ENCODE measurements at regions not wholly inside any gene's neighbourhood (a gene's known extent, or its start where the extent isn't known, plus 50 kb on each side); places are given as distances from the start of the nearest gene placed in this dataset.

- Histone ChIP-seq H3K4me1 (ENCODE audit: insufficient read depth) (no peaks in the 10 kb centered on the region), H3K27me3 (no peaks in the 10 kb centered on the region), H3K9me3 (no peaks in the 10 kb centered on the region), H3K36me3 (no peaks in the 10 kb centered on the region), H3K4me3 (no peak overlapping the region), H3K27ac (no peak overlapping the region)
- WGBS, 3 donors = 78 to 88% (median 84%) methylated on average over 3 of the region's 3 CpGs
- intact Hi-C loops (cut with DNase I) = no loop called here
- no peak for TF ChIP-seq EP300 (IDR thresholded peaks at IDR 0.05)
- no peak for TF ChIP-seq CTCF (IDR thresholded peaks at IDR 0.05)
- no peak for DNase-seq
Observed at GRCh38 chr1:30028939-30029338, 694.4 kb downstream of the MATN1 start.

- 81 to 88% (median 88%) methylated on average over 2 of the region's 2 CpGs for WGBS, 3 donors
- no peak for DNase-seq
- no peak for TF ChIP-seq CTCF (IDR thresholded peaks at IDR 0.05)
- TF ChIP-seq POLR2A (IDR thresholded peaks at IDR 0.05) = no peak
- TF ChIP-seq EP300 (IDR thresholded peaks at IDR 0.05) = no peak
Observed at GRCh38 chr1:30028283-30028682, 695.1 kb downstream of the MATN1 start.

GRCh38 chr1:30027247-30027646 lies 696.1 kb downstream of the MATN1 start:
- Histone ChIP-seq H3K27ac (no peak overlapping the region), H3K36me3 (no peaks in the 10 kb centered on the region), H3K27me3 (no peaks in the 10 kb centered on the region), H3K4me1 (ENCODE audit: insufficient read depth) (no peaks in the 10 kb centered on the region), H3K4me3 (no peak overlapping the region), H3K9me3 (no peaks in the 10 kb centered on the region)
- WGBS, 3 donors = 86 to 94% (median 91%) methylated on average over 2 of the region's 2 CpGs
- no peak for DNase-seq
- intact Hi-C loops (cut with DNase I) = no loop called here
- TF ChIP-seq POLR2A (IDR thresholded peaks at IDR 0.05) (no peak), EP300 (IDR thresholded peaks at IDR 0.05) (no peak), CTCF (IDR thresholded peaks at IDR 0.05) (no peak)

More at GRCh38 chr1:30028283-30028682, 695.1 kb downstream of the MATN1 start:
- H3K4me3 ChIP-seq = no peak overlapping the region
- intact Hi-C loops (cut with DNase I) = no loop called here
- no peak overlapping the region for H3K27ac ChIP-seq
- no peaks in the 10 kb centered on the region for H3K27me3 ChIP-seq
- H3K4me1 ChIP-seq (ENCODE audit: insufficient read depth) = no peaks in the 10 kb centered on the region
- H3K9me3 ChIP-seq = no peaks in the 10 kb centered on the region
- H3K36me3 ChIP-seq = no peaks in the 10 kb centered on the region

GRCh38 chr1:30024411-30025195 lies 698.8 kb downstream of the MATN1 start:
- H3K9me3 ChIP-seq = no peaks in the 10 kb centered on the region
- no peak overlapping the region for H3K4me3 ChIP-seq
- no peak for DNase-seq
- H3K36me3 ChIP-seq = no peaks in the 10 kb centered on the region
- WGBS, 3 donors = 74 to 84% (median 76%) methylated on average over 5 of the region's 5 CpGs
- TF ChIP-seq POLR2A (IDR thresholded peaks at IDR 0.05) (no peak), EP300 (IDR thresholded peaks at IDR 0.05) (no peak), CTCF (IDR thresholded peaks at IDR 0.05) (no peak)
- no peaks in the 10 kb centered on the region for H3K27me3 ChIP-seq
- H3K4me1 ChIP-seq (ENCODE audit: insufficient read depth) = no peaks in the 10 kb centered on the region
- no peak overlapping the region for H3K27ac ChIP-seq
- intact Hi-C loops (cut with DNase I) = no loop called here

Data from ovary (tissue), 7 donors.